ENCODE measurements at regions not wholly inside any gene's neighbourhood (a gene's known extent, or its start where the extent isn't known, plus 50 kb on each side); places are given as distances from the start of the nearest gene placed in this dataset.

DNA sequence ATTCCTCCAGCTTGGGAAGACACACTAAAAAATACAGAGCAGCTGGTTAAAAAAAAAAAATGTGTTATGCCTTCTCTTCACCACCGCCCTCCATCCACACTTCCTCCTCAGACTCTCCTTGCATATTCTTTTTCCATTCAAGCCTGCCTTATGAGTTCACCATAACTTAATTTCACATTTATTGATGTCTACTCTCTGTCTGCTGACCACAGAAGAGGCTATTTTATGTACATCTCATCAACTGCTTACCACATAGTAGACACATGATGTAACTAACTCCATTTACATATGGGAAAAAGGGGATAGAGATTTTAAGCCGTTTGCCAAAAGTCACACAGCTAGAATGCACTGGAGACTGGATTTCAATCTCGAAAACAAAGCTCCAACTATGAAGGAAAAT is 409.8 kb downstream of the CDH11 start:
- TF ChIP-seq ZBTB7A (IDR thresholded peaks at IDR 0.05; ENCODE audit: low read depth), result no peak
- TF ChIP-seq, protein P1, sequence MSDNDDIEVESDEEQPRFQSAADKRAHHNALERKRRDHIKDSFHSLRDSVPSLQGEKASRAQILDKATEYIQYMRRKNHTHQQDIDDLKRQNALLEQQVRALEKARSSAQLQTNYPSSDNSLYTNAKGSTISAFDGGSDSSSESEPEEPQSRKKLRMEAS (IDR thresholded peaks at IDR 0.05), result no peak
- TF ChIP-seq, protein P2, sequence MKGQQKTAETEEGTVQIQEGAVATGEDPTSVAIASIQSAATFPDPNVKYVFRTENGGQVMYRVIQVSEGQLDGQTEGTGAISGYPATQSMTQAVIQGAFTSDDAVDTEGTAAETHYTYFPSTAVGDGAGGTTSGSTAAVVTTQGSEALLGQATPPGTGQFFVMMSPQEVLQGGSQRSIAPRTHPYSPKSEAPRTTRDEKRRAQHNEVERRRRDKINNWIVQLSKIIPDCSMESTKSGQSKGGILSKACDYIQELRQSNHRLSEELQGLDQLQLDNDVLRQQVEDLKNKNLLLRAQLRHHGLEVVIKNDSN (IDR thresholded peaks at IDR 0.05), result no peak
- no peak for TF ChIP-seq YY1 (IDR thresholded peaks at IDR 0.05; ENCODE audit: low read depth)
- TF ChIP-seq CEBPB (IDR thresholded peaks at IDR 0.05), result no peak
